ENCODE measurements at regions not wholly inside any gene's neighbourhood (a gene's known extent, or its start where the extent isn't known, plus 50 kb on each side); places are given as distances from the start of the nearest gene placed in this dataset.

DNA sequence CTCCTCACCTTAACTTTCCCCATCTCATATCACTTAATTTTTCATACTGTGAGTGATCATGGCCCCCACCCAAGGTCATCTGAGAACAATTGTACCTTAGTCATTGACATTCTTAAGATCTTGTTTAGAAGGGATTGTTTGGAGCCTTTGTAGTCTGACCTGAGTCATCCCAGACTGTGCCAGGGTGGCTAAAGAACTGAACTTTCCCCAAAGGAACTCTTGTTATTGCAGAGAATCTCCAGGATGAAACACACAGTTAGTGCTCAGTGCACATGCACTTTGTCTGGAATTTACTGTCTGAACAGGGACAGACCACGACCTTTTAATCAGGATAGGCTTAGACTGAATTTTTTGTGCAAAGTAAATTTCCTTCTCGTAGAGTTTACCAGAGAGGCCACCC is 112.6 kb upstream of the CCN2 start:
- Mint-ChIP-seq H3K36me3 (peaks cover 3% of the 10 kb centered on the region), H3K9me3 (peaks cover 9% of the 10 kb centered on the region), H3K4me1 (peaks cover 15% of the 10 kb centered on the region), H3K4me3 (no peak overlapping the region), H3K27ac (peak overlapping the region; percentile 38), H3K27me3 (ENCODE audit: low read depth) (no peaks in the 10 kb centered on the region)
- no peak for DNase-seq (ENCODE audit: low spot score in 2 of 2, unreplicated experiment in 2 of 2)
- no peak for TF ChIP-seq CTCF (IDR thresholded peaks at IDR 0.05; ENCODE audit: unreplicated experiment)

DNA sequence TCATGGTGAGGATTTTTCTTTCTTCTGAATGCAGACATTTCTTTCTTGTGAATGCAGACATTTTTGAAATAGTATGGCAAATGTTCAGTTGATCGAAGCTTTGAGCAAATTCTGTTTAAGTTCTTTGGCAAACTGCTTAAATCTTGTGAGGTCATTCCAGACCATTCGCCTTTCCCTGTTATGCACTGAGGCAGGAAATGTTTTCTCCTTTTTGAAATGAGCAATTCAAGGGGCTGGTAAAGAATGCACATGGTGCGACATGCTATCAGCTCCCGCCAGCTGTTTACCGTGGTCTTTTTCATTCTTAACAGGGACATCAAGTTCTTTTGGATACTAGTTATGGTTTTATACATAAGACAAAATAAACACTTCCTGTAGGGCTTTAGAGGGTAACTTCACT is 112.0 kb upstream of the CCN2 start:
- no peak overlapping the region for H3K4me3 Mint-ChIP-seq
- peaks cover 3% of the 10 kb centered on the region for H3K36me3 Mint-ChIP-seq
- peak overlapping the region; percentile 6 for H3K27ac Mint-ChIP-seq
- TF ChIP-seq CTCF (IDR thresholded peaks at IDR 0.05; ENCODE audit: unreplicated experiment), result no peak
- no peaks in the 10 kb centered on the region for H3K27me3 Mint-ChIP-seq (ENCODE audit: low read depth)
- DNase-seq (ENCODE audit: low spot score in 2 of 2, unreplicated experiment in 2 of 2), result no peak
- peaks cover 9% of the 10 kb centered on the region for H3K9me3 Mint-ChIP-seq
- peaks cover 15% of the 10 kb centered on the region for H3K4me1 Mint-ChIP-seq

- H3K9me3 Mint-ChIP-seq, result peaks cover 9% of the 10 kb centered on the region
- TF ChIP-seq CTCF (IDR thresholded peaks at IDR 0.05; ENCODE audit: unreplicated experiment), result no peak
- H3K27me3 Mint-ChIP-seq (ENCODE audit: low read depth), result no peaks in the 10 kb centered on the region
- no peak overlapping the region for H3K27ac Mint-ChIP-seq
- H3K36me3 Mint-ChIP-seq, result peaks cover 3% of the 10 kb centered on the region
- DNase-seq (ENCODE audit: low spot score in 2 of 2, unreplicated experiment in 2 of 2), result no peak
- H3K4me3 Mint-ChIP-seq, result no peak overlapping the region
- peaks cover 15% of the 10 kb centered on the region for H3K4me1 Mint-ChIP-seq
These were observed 111.5 kb upstream of the CCN2 start for GRCh38 chr6:132062626-132063025.

DNA sequence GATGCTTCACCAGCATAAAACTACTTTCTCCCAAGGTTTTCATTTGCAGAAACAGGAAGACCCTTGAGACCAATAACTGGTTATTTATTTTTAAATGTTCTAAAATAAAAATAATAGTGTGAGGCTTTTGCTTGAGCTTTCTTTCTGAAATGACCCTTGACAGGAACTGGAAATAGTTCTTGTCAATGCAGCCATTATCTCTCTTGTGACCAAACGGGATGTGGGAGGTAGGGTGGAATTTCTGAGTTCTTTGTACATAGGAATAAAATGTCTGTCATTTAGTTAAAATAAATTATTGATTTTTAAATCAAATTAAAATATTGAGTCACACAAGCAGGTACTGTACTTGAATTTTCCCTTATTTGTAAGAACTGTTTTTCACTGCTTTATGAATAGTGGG is 110.2 kb upstream of the CCN2 start:
- H3K27me3 Mint-ChIP-seq (ENCODE audit: low read depth), result no peaks in the 10 kb centered on the region
- no peak for TF ChIP-seq CTCF (IDR thresholded peaks at IDR 0.05; ENCODE audit: unreplicated experiment)
- no peak for DNase-seq (ENCODE audit: low spot score in 2 of 2, unreplicated experiment in 2 of 2)
- H3K4me3 Mint-ChIP-seq, result no peak overlapping the region
- H3K4me1 Mint-ChIP-seq, result peaks cover 15% of the 10 kb centered on the region
- H3K36me3 Mint-ChIP-seq, result peaks cover 3% of the 10 kb centered on the region
- peaks cover 18% of the 10 kb centered on the region for H3K9me3 Mint-ChIP-seq
- H3K27ac Mint-ChIP-seq, result no peak overlapping the region

DNA sequence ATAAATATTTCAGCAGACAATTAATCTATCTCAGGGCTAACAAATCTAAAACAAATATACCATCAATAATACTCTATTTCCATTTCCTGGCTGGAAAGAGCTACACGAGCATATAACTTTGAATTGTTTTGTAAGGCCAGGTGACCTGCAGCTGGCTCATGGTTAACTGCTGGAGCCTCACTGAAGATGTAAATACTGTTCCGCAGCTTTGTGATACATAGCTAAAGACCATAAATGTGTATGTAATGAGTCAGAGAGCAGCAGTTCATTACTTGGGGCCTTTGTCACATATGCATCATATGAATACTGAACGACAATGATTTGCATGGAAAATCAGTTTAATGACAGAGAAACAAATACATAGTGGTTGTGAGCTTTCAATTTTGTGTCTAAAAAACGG is 109.4 kb upstream of the CCN2 start:
- Mint-ChIP-seq H3K36me3 (no peaks in the 10 kb centered on the region), H3K4me1 (peaks cover 15% of the 10 kb centered on the region), H3K9me3 (peaks cover 15% of the 10 kb centered on the region), H3K4me3 (no peak overlapping the region), H3K27ac (no peak overlapping the region), H3K27me3 (ENCODE audit: low read depth) (no peaks in the 10 kb centered on the region)
- no peak for TF ChIP-seq CTCF (IDR thresholded peaks at IDR 0.05; ENCODE audit: unreplicated experiment)
- no peak for DNase-seq (ENCODE audit: low spot score in 2 of 2, unreplicated experiment in 2 of 2)

DNA sequence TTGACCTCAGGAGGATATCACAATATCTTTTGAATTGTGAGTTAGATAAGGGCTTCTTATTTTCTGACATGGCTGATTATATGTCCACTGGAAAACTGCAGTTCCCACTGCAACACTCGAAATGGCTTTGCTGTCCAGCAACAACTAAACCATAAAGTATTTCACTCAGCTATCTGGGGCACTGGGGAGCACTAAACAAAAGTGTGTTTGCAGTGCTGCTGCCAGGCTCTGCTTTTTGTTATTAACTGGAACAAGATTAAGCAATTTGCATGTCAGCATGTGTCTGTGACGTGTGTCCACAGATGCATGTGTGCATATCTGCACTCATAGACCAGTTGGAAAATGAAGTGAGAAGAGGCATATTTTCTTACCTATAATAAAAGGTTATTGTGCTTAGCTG is 107.8 kb upstream of the CCN2 start:
- DNase-seq (ENCODE audit: low spot score in 2 of 2, unreplicated experiment in 2 of 2), result no peak
- peaks cover 15% of the 10 kb centered on the region for H3K4me1 Mint-ChIP-seq
- H3K36me3 Mint-ChIP-seq, result no peaks in the 10 kb centered on the region
- no peak for TF ChIP-seq CTCF (IDR thresholded peaks at IDR 0.05; ENCODE audit: unreplicated experiment)
- H3K4me3 Mint-ChIP-seq, result no peak overlapping the region
- no peaks in the 10 kb centered on the region for H3K27me3 Mint-ChIP-seq (ENCODE audit: low read depth)
- H3K27ac Mint-ChIP-seq, result no peak overlapping the region
- peaks cover 14% of the 10 kb centered on the region for H3K9me3 Mint-ChIP-seq
